ENCODE measurements at regions not wholly inside any gene's neighbourhood (a gene's known extent, or its start where the extent isn't known, plus 50 kb on each side); places are given as distances from the start of the nearest gene placed in this dataset.

GRCh38 chr4:132332932-132333723, 816.0 kb upstream of the PCDH10 start:
- H3K56ac ChIP-seq (ENCODE audit: insufficient read length, low read depth, low read length): no peak overlapping the region
- H2BK12ac ChIP-seq (ENCODE audit: insufficient read length, low read depth, low read length): no peak overlapping the region
- no peak overlapping the region for H3K14ac ChIP-seq (ENCODE audit: insufficient read depth, low read length)
- H2BK120ac ChIP-seq (ENCODE audit: low read depth, low read length, poor library complexity, severe bottlenecking): no peak overlapping the region
- TF ChIP-seq CTCF (conservative IDR thresholded peaks at IDR 0.05): peak; percentile 67
- no peak overlapping the region for H2AK5ac ChIP-seq (ENCODE audit: insufficient read length, low read length)
- peaks cover 2 to 3% of the 10 kb centered on the region in 2 experiments for H3K9me3 Mint-ChIP-seq
- H3K27me3 ChIP-seq (ENCODE audit: insufficient read depth, low read length): no peaks in the 10 kb centered on the region
- H3K4me1 ChIP-seq (ENCODE audit: insufficient read depth, low read length): no peaks in the 10 kb centered on the region
- no peak overlapping the region for H3K4me3 Mint-ChIP-seq
- no peak for DNase-seq
- H4K20me1 ChIP-seq (ENCODE audit: control insufficient read depth, insufficient read depth, insufficient read length): no peaks in the 10 kb centered on the region
- H3K27me3 Mint-ChIP-seq (ENCODE audit: low read depth): no peaks in the 10 kb centered on the region
- no peak overlapping the region for H3K27ac ChIP-seq (ENCODE audit: insufficient read length, low read depth, low read length)
- no peak overlapping the region for H2BK20ac ChIP-seq (ENCODE audit: low read depth, low read length, poor library complexity, severe bottlenecking)
- H3K23me2 ChIP-seq (ENCODE audit: insufficient read length, low read depth, low read length, poor library complexity, severe bottlenecking): no peaks in the 10 kb centered on the region
- no peak overlapping the region for H4K91ac ChIP-seq (ENCODE audit: insufficient read length, low read depth, low read length)
- H3K79me1 ChIP-seq (ENCODE audit: insufficient read depth, low read depth, low read length, poor library complexity, severe bottlenecking): no peaks in the 10 kb centered on the region
- no peak overlapping the region for H3K9ac ChIP-seq (ENCODE audit: extremely low read depth, insufficient read length, low read length)
- no peak overlapping the region for H4K5ac ChIP-seq (ENCODE audit: insufficient read length, low read depth, low read length)
- H3K23ac ChIP-seq (ENCODE audit: insufficient read length, low read depth, low read length): no peak overlapping the region
- no peak overlapping the region for H3K18ac ChIP-seq (ENCODE audit: insufficient read length, low read depth, low read length)
- H3K27ac Mint-ChIP-seq: no peak overlapping the region
- H3K9me3 ChIP-seq (ENCODE audit: control insufficient read depth, low read depth, low read length): no peaks in the 10 kb centered on the region
- peaks cover 2% of the 10 kb centered on the region in 2 experiments; a peak in 3 of 4 replicates for H3K4me1 Mint-ChIP-seq
- no peaks in the 10 kb centered on the region for H3K79me2 ChIP-seq (ENCODE audit: insufficient read depth, low read length)
- no peak overlapping the region for H2AFZ ChIP-seq (ENCODE audit: low read length)
- no CpG with 5 or more reads among the region's 1 CpG for WGBS (ENCODE audit: extremely low coverage, insufficient read length, low lambda C conversion rate)
- no peak overlapping the region for H3K4me2 ChIP-seq (ENCODE audit: insufficient read depth, insufficient read length, low read length)
- no peak overlapping the region for H3K4ac ChIP-seq (ENCODE audit: low read depth, low read length)
- no peak overlapping the region for H2BK5ac ChIP-seq (ENCODE audit: insufficient read length, low read length)
- peaks cover 0 to 10% (median 3%) of the 10 kb centered on the region in 3 experiments; a peak in 5 of 7 replicates for H3K36me3 Mint-ChIP-seq (ENCODE audit: insufficient read depth in 1 of 3, low read depth in 3 of 3)
- H3T11ph ChIP-seq (ENCODE audit: low read length): no peak overlapping the region
- no peak overlapping the region for H4K8ac ChIP-seq (replicated peaks; ENCODE audit: insufficient read length, low read depth, low read length)
- H2BK15ac ChIP-seq (ENCODE audit: low read depth, low read length): no peak overlapping the region
